HCT116 (cell line): ENCODE measurements at regions not wholly inside any gene's neighbourhood (a gene's known extent, or its start where the extent isn't known, plus 50 kb on each side); places are given as distances from the start of the nearest gene placed in this dataset.

ENCODE experiments used
- ATAC-seq: fragments of 200-7000 bp; cut with Tn5 transposase; 2 replicates; pipeline ENCODE4 v1.9.1; 2020; ENCODE audit warnings: mild to moderate bottlenecking, moderate library complexity
- BruUV-seq: library from RNA; stranded (reverse); fragments of 400-500 nt; replicated peaks from 2 replicates; lab custom pipeline; 2021; lab: Mats Ljungman, UMichigan
- CTCF ChIA-PET: fragments of 300-600 bp; sonication (Branson Sonifier 250); formaldehyde crosslinking; loops from one replicate; lab custom pipeline; 2021; ENCODE audit warnings: antibody characterized with exemption; lab: Charles Lee
- POLR2A ChIA-PET: fragments of 300-600, 350-600 bp; sonication (Branson Sonifier 250); formaldehyde crosslinking; loops from one replicate; lab custom pipeline; 2021; ENCODE audit warnings: antibody characterized with exemption; lab: Charles Lee
- RAD21 ChIA-PET, 2 experiments: fragments of 300-600 bp; sonication (Branson Sonifier 250); formaldehyde crosslinking; loops; one replicate each; lab custom pipeline; 2023; ENCODE audit warnings: low total read pairs in 2 of 2; ENCODE audit not compliant: uncharacterized antibody in 2 of 2, unreplicated experiment in 2 of 2, low non-redundant PET in 1 of 2; lab: Charles Lee
- DNase-seq: peaks from one replicate; pipeline ENCODE4 v3.0.0-alpha.2; 2010; ENCODE audit warnings: low read depth, low spot score
- H2AFZ ChIP-seq: fragments of 200-600 bp; shearing (Covaris generic), sonication (generic); 2 replicates; pipeline ENCODE4 v1.6.1; 2017; ENCODE audit warnings: low read depth, mixed run types, mixed read lengths, antibody characterized with exemption, low read length; ENCODE audit not compliant: poor library complexity, severe bottlenecking
- H3K27ac ChIP-seq: 2 replicates; pipeline ENCODE4 v1.5.1; 2012; ENCODE audit warnings: low read depth, low read length
- H3K27me3 ChIP-seq: fragments of 200-600 bp; sonication (generic); 2 replicates; pipeline ENCODE4 v1.6.1; 2016; ENCODE audit warnings: mixed run types, low read length, mixed read lengths; ENCODE audit not compliant: insufficient read depth
- H3K36me3 ChIP-seq, 2 experiments: fragments of 200-500 bp in 1 of 2; fragments of 200-600 bp in 1 of 2; sonication (Bioruptor generic) in 1 of 2; sonication (generic) in 1 of 2; 2 replicates each; pipeline versions ENCODE4 v1.5.1 to v1.6.1; 2014 to 2016; ENCODE audit warnings: low read length in 2 of 2, inconsistent platforms in 1 of 2, mixed read lengths in 1 of 2, mixed run types in 1 of 2; ENCODE audit not compliant: insufficient read depth in 2 of 2, control insufficient read depth in 1 of 2
- H3K4me1 ChIP-seq, 2 experiments: fragments of 200-600 bp in 1 of 2; sonication (generic) in 1 of 2; 2 replicates each; pipeline versions ENCODE4 v1.5.1 to v1.6.1; 2012 to 2017; ENCODE audit warnings: low read length in 2 of 2, inconsistent platforms in 1 of 2, mild to moderate bottlenecking in 1 of 2, mixed read lengths in 1 of 2, mixed run types in 1 of 2, moderate library complexity in 1 of 2; ENCODE audit not compliant: insufficient read depth in 2 of 2, control insufficient read depth in 1 of 2
- H3K4me2 ChIP-seq: fragments of 200-600 bp; sonication (generic); 2 replicates; pipeline ENCODE4 v1.6.1; 2017; ENCODE audit warnings: mixed run types, low read length, mixed read lengths
- H3K4me3 ChIP-seq, 2 experiments: fragments of 200-600 bp in 1 of 2; sonication (generic) in 1 of 2; replicated peaks in 1 of 2; 2 replicates each; pipeline ENCODE4 v1.5.1; 2011 to 2016; ENCODE audit warnings: low read length in 2 of 2, control low read depth in 1 of 2, low read depth in 1 of 2, mild to moderate bottlenecking in 1 of 2, mixed read lengths in 1 of 2, mixed run types in 1 of 2
- H3K79me2 ChIP-seq: fragments of 200-600 bp; sonication (generic); 2 replicates; pipeline ENCODE4 v1.6.1; 2017; ENCODE audit warnings: mild to moderate bottlenecking, mixed run types, low read length, moderate library complexity, mixed read lengths; ENCODE audit not compliant: insufficient read depth
- H3K9ac ChIP-seq: fragments of 200-600 bp; sonication (generic); 2 replicates; pipeline ENCODE4 v1.6.1; 2016; ENCODE audit warnings: low read length, mixed read lengths
- H3K9me2 ChIP-seq: fragments of 200-600 bp; sonication (generic), shearing (Covaris generic); 2 replicates; pipeline ENCODE4 v1.6.1; 2017; ENCODE audit warnings: mixed run types, mild to moderate bottlenecking, moderate library complexity; ENCODE audit not compliant: insufficient read depth
- H3K9me3 ChIP-seq, 2 experiments: fragments of 200-500 bp in 1 of 2; fragments of 200-600 bp in 1 of 2; sonication (Bioruptor generic) in 1 of 2; sonication (generic) in 1 of 2; 2 replicates each; pipeline ENCODE4 v1.6.1; 2014 to 2017; ENCODE audit warnings: low read length in 2 of 2, mixed read lengths in 2 of 2, inconsistent platforms in 1 of 2, low read depth in 1 of 2, mild to moderate bottlenecking in 1 of 2, mixed run types in 1 of 2, moderate library complexity in 1 of 2; ENCODE audit not compliant: control insufficient read depth in 1 of 2, insufficient read depth in 1 of 2
- H4K20me1 ChIP-seq: fragments of 200-600 bp; sonication (generic), shearing (Covaris generic); 2 replicates; pipeline ENCODE4 v1.6.1; 2017; ENCODE audit warnings: mixed run types, mild to moderate bottlenecking, moderate library complexity; ENCODE audit not compliant: insufficient read depth
- CBX3 ChIP-seq: IDR thresholded peaks from 2 replicates; pipeline ENCODE4 v1.6.1; 2012; ENCODE audit warnings: low read depth
- CTCF ChIP-seq, 3 experiments: fragments of 200-600 bp in 1 of 3; sonication (generic) in 1 of 3; IDR thresholded peaks in 2 of 3; conservative IDR thresholded peaks in 1 of 3; 2 replicates each; pipeline ENCODE4 v1.5.1; 2012 to 2017; ENCODE audit warnings: low read depth in 2 of 3, low read length in 2 of 3, antibody characterized with exemption in 1 of 3, borderline replicate concordance in 1 of 3, control low read depth in 1 of 3, mild to moderate bottlenecking in 1 of 3, mixed read lengths in 1 of 3, mixed run types in 1 of 3, moderate library complexity in 1 of 3; ENCODE audit not compliant: insufficient read depth in 1 of 3
- EGR1 ChIP-seq: IDR thresholded peaks from 2 replicates; pipeline ENCODE4 v1.6.1; 2012; ENCODE audit warnings: low read depth
- ELF1 ChIP-seq: IDR thresholded peaks from 2 replicates; pipeline ENCODE4 v1.6.1; 2012; ENCODE audit warnings: low read depth, borderline replicate concordance
- EZH2 ChIP-seq: fragments of 200-600 bp; sonication (generic); IDR thresholded peaks from 2 replicates; pipeline ENCODE4 v1.6.1; 2017; ENCODE audit warnings: antibody characterized with exemption, mixed run types
- EZH2phosphoT487 ChIP-seq: fragments of 200-600 bp; IDR thresholded peaks from 2 replicates; pipeline ENCODE4 v1.6.1; 2018; ENCODE audit warnings: antibody characterized with exemption, borderline replicate concordance
- FOSL1 ChIP-seq: IDR thresholded peaks from 2 replicates; pipeline ENCODE4 v1.6.1; 2012; ENCODE audit warnings: low read depth
- POLR2A ChIP-seq: IDR thresholded peaks from 2 replicates; pipeline ENCODE4 v1.7.0; 2011; ENCODE audit warnings: borderline replicate concordance; ENCODE audit not compliant: insufficient read depth, insufficient read length; ENCODE audit errors: extremely low read depth
- POLR2AphosphoS5 ChIP-seq: IDR thresholded peaks from 2 replicates; pipeline ENCODE4 v1.6.1; 2011; ENCODE audit warnings: mild to moderate bottlenecking, low read depth, low read length, moderate library complexity
- RAD21 ChIP-seq: IDR thresholded peaks from 2 replicates; pipeline ENCODE4 v1.6.1; 2012; ENCODE audit warnings: low read depth, mild to moderate bottlenecking
- SIN3A ChIP-seq: IDR thresholded peaks from 2 replicates; pipeline ENCODE4 v1.6.1; 2012; ENCODE audit warnings: low read depth
- TCF7L2 ChIP-seq: IDR thresholded peaks from 2 replicates; pipeline ENCODE4 v1.7.0; 2011; ENCODE audit warnings: borderline replicate concordance, inconsistent platforms; ENCODE audit not compliant: insufficient read depth, insufficient read length; ENCODE audit errors: extremely low read depth
- YY1 ChIP-seq: IDR thresholded peaks from 2 replicates; pipeline ENCODE4 v1.6.1; 2011; ENCODE audit warnings: low read length, low read depth, moderate library complexity, mild to moderate bottlenecking; ENCODE audit not compliant: insufficient replicate concordance; ENCODE audit errors: extremely low read depth
- ZFX ChIP-seq: fragments of 450-650 bp; IDR thresholded peaks from 2 replicates; pipeline ENCODE4 v1.6.1; 2017
- ZNF274 ChIP-seq: fragments of 200-500 bp; sonication (Bioruptor generic); IDR thresholded peaks from 2 replicates; pipeline ENCODE4 v1.6.1; 2014; ENCODE audit warnings: mild to moderate bottlenecking, low read depth, low read length, inconsistent platforms
- intact Hi-C: fragments of 100-400 bp; cut with micrococcal nuclease; formaldehyde crosslinking; loops from 2 replicates; pipeline ENCODE4 v1.10.0; 2022
- TF ChIP-seq, protein P1 (sequence below): IDR thresholded peaks from 2 replicates; pipeline ENCODE4 v1.6.1; 2012

DNA sequence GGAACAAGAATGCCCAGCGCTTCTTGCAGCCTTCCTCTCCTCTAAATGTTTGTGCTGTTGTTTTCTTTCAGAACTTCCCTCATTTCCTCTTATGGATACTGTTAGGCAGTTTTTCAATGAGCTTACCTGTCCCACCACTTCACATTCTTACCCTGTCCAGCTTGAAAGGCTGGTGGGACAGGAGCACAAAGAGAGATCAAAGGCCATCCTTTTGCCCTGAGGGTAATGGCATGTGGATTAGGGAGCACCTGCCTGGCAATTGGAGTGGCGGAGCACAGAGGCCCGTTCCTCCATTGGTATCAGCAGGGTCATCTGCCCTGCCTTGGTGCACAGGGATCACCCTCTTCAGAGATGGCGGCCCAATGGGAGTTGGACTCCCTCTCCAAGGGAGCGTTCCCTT, 170.1 kb upstream of the UBE3A start:
- Histone ChIP-seq H3K9ac (no peak overlapping the region), H3K36me3 (no peaks in the 10 kb centered on the region), H4K20me1 (no peaks in the 10 kb centered on the region), H3K27ac (no peak overlapping the region), H3K27me3 (no peaks in the 10 kb centered on the region), H2AFZ (no peak overlapping the region), H3K9me3 (peaks cover 18 to 23% of the 10 kb centered on the region in 2 experiments; a peak in 2 of 4 replicates), H3K79me2 (no peaks in the 10 kb centered on the region), H3K4me2 (no peak overlapping the region), H3K9me2 (no peaks in the 10 kb centered on the region), H3K4me1 (no peaks in the 10 kb centered on the region), H3K4me3 (no peak overlapping the region)
- DNase-seq (no peak), ATAC-seq (no peak)
- intact Hi-C loops: no loop called here
- CTCF ChIA-PET: no interaction called here
- no TSS peak for BruUV-seq
- TF ChIP-seq EGR1 (no peak), RAD21 (no peak), SIN3A (no peak), CTCF (IDR thresholded peaks at IDR 0.05 in 2 of 3, conservative IDR thresholded peaks at IDR 0.05 in 1 of 3; ENCODE audit: borderline replicate concordance in 1 of 3, insufficient read depth in 1 of 3, low read depth in 2 of 3, low read length in 2 of 3) (no peak)
- RAD21 ChIA-PET: no interaction called here
- POLR2A ChIA-PET: no interaction called here

DNA sequence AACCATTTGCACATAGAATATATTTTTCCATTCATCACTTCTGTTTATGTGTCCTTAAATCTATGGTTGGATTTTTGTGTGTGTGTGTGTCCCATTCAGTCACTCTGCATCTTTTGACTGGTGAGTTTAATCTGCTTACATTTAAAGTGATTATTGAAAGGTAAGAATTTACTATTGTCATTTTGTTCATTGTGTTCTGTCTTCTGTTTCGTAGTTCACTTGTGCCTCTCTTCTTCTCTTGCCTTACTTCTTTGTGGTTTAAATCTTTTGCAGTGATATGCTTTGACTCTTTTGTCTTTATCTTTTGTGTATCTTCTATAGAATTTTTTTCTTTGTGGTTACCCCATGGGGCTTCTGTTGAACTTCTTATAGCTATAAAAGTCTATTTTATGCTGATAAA, 166.3 kb upstream of the UBE3A start:
- no peak for ATAC-seq
- TF ChIP-seq ELF1: no peak
- TF ChIP-seq POLR2A: no peak
- TF ChIP-seq YY1: no peak
- no peak for TF ChIP-seq ZNF274
- no peak for TF ChIP-seq SIN3A
- no peak for TF ChIP-seq ZFX
- no peak for TF ChIP-seq RAD21
- no peak for TF ChIP-seq EZH2phosphoT487
- no peak for TF ChIP-seq CTCF (IDR thresholded peaks at IDR 0.05 in 2 of 3, conservative IDR thresholded peaks at IDR 0.05 in 1 of 3; ENCODE audit: borderline replicate concordance in 1 of 3, insufficient read depth in 1 of 3, low read depth in 2 of 3, low read length in 2 of 3)
- TF ChIP-seq CBX3: no peak
- TF ChIP-seq EZH2: no peak
- TF ChIP-seq FOSL1: no peak
- no peak for TF ChIP-seq TCF7L2
- TF ChIP-seq POLR2AphosphoS5: no peak
- TF ChIP-seq, protein P1, sequence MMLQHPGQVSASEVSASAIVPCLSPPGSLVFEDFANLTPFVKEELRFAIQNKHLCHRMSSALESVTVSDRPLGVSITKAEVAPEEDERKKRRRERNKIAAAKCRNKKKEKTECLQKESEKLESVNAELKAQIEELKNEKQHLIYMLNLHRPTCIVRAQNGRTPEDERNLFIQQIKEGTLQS: no peak
- TF ChIP-seq EGR1: no peak

More for the DNA sequence above, 166.3 kb upstream of the UBE3A start:
- no peak for DNase-seq
- CTCF ChIA-PET: no interaction called here
- Histone ChIP-seq H3K9me3 (peaks cover 11 to 21% of the 10 kb centered on the region in 2 experiments; a peak in 2 of 4 replicates), H2AFZ (no peak overlapping the region), H3K4me2 (no peak overlapping the region), H3K4me1 (no peaks in the 10 kb centered on the region), H3K9ac (no peak overlapping the region), H3K36me3 (no peaks in the 10 kb centered on the region), H3K27me3 (no peaks in the 10 kb centered on the region), H3K4me3 (no peak overlapping the region), H3K27ac (no peak overlapping the region), H3K9me2 (no peaks in the 10 kb centered on the region), H3K79me2 (no peaks in the 10 kb centered on the region), H4K20me1 (no peaks in the 10 kb centered on the region)
- no TSS peak for BruUV-seq
- RAD21 ChIA-PET: no interaction called here
- intact Hi-C loops: no loop called here
- POLR2A ChIA-PET: no interaction called here
